Uterus (tissue), 3 donors: ENCODE measurements at regions not wholly inside any gene's neighbourhood (a gene's known extent, or its start where the extent isn't known, plus 50 kb on each side); places are given as distances from the start of the nearest gene placed in this dataset.

Experiments
- DNase-seq, 2 donors: peaks; one replicate each; pipeline ENCODE4 v3.0.0-alpha.2; 2019 to 2020
- H3K27ac ChIP-seq, 2 donors: fragments of 200-600 bp; sonication (generic); 1 replicate in 1 of 2; 2 replicates in 1 of 2; pipeline ENCODE4 v1.5.1; 2016 to 2018
- H3K27me3 ChIP-seq, 2 donors: fragments of 200-600 bp; sonication (generic); one replicate each; pipeline ENCODE4 v1.5.1; 2018 to 2019; ENCODE audit warnings: control low read depth in 1 of 2
- H3K36me3 ChIP-seq, 2 donors: fragments of 200-600 bp; sonication (generic); one replicate each; pipeline ENCODE4 v1.5.1; 2019; ENCODE audit warnings: control low read depth in 1 of 2
- H3K4me1 ChIP-seq, 2 donors: fragments of 200-600 bp; sonication (generic); one replicate each; pipeline ENCODE4 v1.5.1; 2018 to 2019; ENCODE audit warnings: control low read depth in 1 of 2
- H3K4me3 ChIP-seq, 2 donors: fragments of 200-600 bp; sonication (generic); 1 replicate in 1 of 2; 2 replicates in 1 of 2; pipeline ENCODE4 v1.5.1; 2018 to 2019; ENCODE audit warnings: mild to moderate bottlenecking in 1 of 2
- H3K9me3 ChIP-seq, 2 donors: fragments of 200-600 bp; sonication (generic); one replicate each; pipeline ENCODE4 v1.5.1; 2019; ENCODE audit warnings: control low read depth in 1 of 2
- POLR2A ChIP-seq, 2 donors: fragments of 450-650 bp; IDR thresholded peaks; one replicate each; pipeline ENCODE4 v1.6.1; 2016; ENCODE audit warnings: antibody characterized with exemption in 2 of 2, mild to moderate bottlenecking in 1 of 2, moderate library complexity in 1 of 2
- intact Hi-C: fragments of 100-400 bp; cut with DNase I; formaldehyde crosslinking; loops from one replicate; pipeline ENCODE4 v1.15.1; 2023; ENCODE audit warnings: low total_unique reads
- TF ChIP-seq, protein P1 (sequence below), 4 experiments: fragments of 200-600 bp in 2 of 4; fragments of 450-650 bp in 2 of 4; sonication (generic) in 2 of 4; IDR thresholded peaks; one replicate each; pipeline ENCODE4 v1.5.1; 2016 to 2019; ENCODE audit warnings: antibody characterized with exemption in 4 of 4, mild to moderate bottlenecking in 2 of 4, moderate library complexity in 1 of 4
- donor health status: DM: yes; HTN: yes; CAD: no.

GRCh38 chr1:65595724-65596123 is 175.3 kb downstream of the LEPR start:
- Histone ChIP-seq H3K4me1 (no peaks in the 10 kb centered on the region), H3K9me3 (no peaks in the 10 kb centered on the region), H3K27ac (no peak overlapping the region), H3K4me3 (no peak overlapping the region), H3K36me3 (no peaks in the 10 kb centered on the region), H3K27me3 (no peaks in the 10 kb centered on the region)
- intact Hi-C loops, result no loop called here
- no peak for DNase-seq
- no peak for TF ChIP-seq POLR2A (IDR thresholded peaks at IDR 0.05)
- TF ChIP-seq, protein P1, sequence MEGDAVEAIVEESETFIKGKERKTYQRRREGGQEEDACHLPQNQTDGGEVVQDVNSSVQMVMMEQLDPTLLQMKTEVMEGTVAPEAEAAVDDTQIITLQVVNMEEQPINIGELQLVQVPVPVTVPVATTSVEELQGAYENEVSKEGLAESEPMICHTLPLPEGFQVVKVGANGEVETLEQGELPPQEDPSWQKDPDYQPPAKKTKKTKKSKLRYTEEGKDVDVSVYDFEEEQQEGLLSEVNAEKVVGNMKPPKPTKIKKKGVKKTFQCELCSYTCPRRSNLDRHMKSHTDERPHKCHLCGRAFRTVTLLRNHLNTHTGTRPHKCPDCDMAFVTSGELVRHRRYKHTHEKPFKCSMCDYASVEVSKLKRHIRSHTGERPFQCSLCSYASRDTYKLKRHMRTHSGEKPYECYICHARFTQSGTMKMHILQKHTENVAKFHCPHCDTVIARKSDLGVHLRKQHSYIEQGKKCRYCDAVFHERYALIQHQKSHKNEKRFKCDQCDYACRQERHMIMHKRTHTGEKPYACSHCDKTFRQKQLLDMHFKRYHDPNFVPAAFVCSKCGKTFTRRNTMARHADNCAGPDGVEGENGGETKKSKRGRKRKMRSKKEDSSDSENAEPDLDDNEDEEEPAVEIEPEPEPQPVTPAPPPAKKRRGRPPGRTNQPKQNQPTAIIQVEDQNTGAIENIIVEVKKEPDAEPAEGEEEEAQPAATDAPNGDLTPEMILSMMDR (IDR thresholded peaks at IDR 0.05), result no peak

DNA sequence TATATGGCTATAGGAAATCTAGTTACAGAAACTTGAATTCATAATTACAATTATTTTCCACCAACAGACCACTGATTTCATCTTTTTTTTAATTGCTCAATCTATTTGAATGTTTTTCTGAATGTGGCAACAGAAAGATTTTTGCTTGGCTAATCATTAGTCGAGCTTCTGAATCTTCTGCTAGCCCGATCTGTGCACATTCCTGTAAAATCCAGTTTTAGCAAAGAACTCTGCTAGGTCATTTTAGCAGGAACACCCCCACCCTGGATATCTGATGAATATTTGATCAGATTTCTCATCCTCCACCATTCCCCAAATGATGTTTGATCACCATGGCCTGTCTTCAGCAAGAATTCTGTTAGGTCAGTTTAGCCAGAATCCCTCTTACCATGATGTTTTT is 176.3 kb downstream of the LEPR start:
- H3K4me3 ChIP-seq, result no peak overlapping the region
- no peaks in the 10 kb centered on the region for H3K4me1 ChIP-seq
- no peak overlapping the region for H3K27ac ChIP-seq
- no peaks in the 10 kb centered on the region for H3K27me3 ChIP-seq
- H3K36me3 ChIP-seq, result no peaks in the 10 kb centered on the region
- no peak for DNase-seq
- H3K9me3 ChIP-seq, result no peaks in the 10 kb centered on the region
- TF ChIP-seq, protein P1 (IDR thresholded peaks at IDR 0.05), result no peak
- TF ChIP-seq POLR2A (IDR thresholded peaks at IDR 0.05), result no peak
- intact Hi-C loops, result no loop called here

GRCh38 chr1:65605621-65606020 is 185.2 kb downstream of the LEPR start:
- TF ChIP-seq, protein P1 (IDR thresholded peaks at IDR 0.05), result no peak
- no peak for TF ChIP-seq POLR2A (IDR thresholded peaks at IDR 0.05)
- Histone ChIP-seq H3K27ac (no peak overlapping the region), H3K4me3 (no peak overlapping the region), H3K9me3 (no peaks in the 10 kb centered on the region), H3K27me3 (no peaks in the 10 kb centered on the region), H3K36me3 (no peaks in the 10 kb centered on the region), H3K4me1 (no peaks in the 10 kb centered on the region)
- intact Hi-C loops, result no loop called here
- DNase-seq, result no peak

- no peak overlapping the region for H3K4me3 ChIP-seq
- H3K27ac ChIP-seq, result no peak overlapping the region
- H3K36me3 ChIP-seq, result no peaks in the 10 kb centered on the region
- H3K27me3 ChIP-seq, result no peaks in the 10 kb centered on the region
- H3K4me1 ChIP-seq, result no peaks in the 10 kb centered on the region
- no peaks in the 10 kb centered on the region for H3K9me3 ChIP-seq
- TF ChIP-seq POLR2A (IDR thresholded peaks at IDR 0.05), result no peak
- TF ChIP-seq, protein P1 (IDR thresholded peaks at IDR 0.05), result no peak
- intact Hi-C loops, result no loop called here
- no peak for DNase-seq
Observed at GRCh38 chr1:65606426-65606825, 186.0 kb downstream of the LEPR start.

DNA sequence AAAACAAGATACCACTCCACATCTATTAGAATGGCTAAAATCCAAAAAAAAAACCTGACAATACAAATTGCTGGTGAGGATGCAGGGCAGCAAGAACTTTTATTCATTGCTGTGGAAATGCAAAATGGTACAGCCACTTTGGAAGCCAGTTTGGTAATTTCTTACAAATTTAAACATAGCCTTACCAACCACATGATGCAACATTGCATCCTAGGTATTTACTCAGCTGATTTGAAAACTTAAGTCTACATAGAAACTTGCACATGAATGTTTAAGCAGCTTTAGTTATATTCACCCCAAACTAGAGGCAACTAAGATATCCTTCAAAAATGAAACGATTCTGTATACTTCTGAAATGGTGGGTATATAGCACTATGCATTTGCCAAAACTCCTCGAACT is 178.8 kb upstream of the PDE4B start:
- no peak for DNase-seq
- H3K9me3 ChIP-seq, result no peaks in the 10 kb centered on the region

More for the DNA sequence above, 178.8 kb upstream of the PDE4B start:
- Histone ChIP-seq H3K4me3 (no peak overlapping the region), H3K4me1 (no peaks in the 10 kb centered on the region), H3K27me3 (no peaks in the 10 kb centered on the region), H3K27ac (no peak overlapping the region), H3K36me3 (no peaks in the 10 kb centered on the region)
- TF ChIP-seq, protein P1 (IDR thresholded peaks at IDR 0.05), result no peak
- no peak for TF ChIP-seq POLR2A (IDR thresholded peaks at IDR 0.05)
- intact Hi-C loops, result no loop called here
